DND-41 (cell line): ENCODE measurements at regions not wholly inside any gene's neighbourhood (a gene's known extent, or its start where the extent isn't known, plus 50 kb on each side); places are given as distances from the start of the nearest gene placed in this dataset.

ENCODE experiments used
- ATAC-seq: fragments of 200-7000 bp; cut with Tn5 transposase; 3 replicates; pipeline ENCODE4 v1.9.1; 2021; ENCODE audit warnings: low read depth; ENCODE audit not compliant: insufficient read depth
- DNase-seq: peaks from one replicate; pipeline ENCODE4 v3.0.0-alpha.2; 2020
- H2AFZ ChIP-seq: 2 replicates; pipeline ENCODE4 v1.6.0; 2012; ENCODE audit warnings: low read depth, low read length
- H3K27ac ChIP-seq: 2 replicates; pipeline ENCODE4 v1.5.1; 2012; ENCODE audit warnings: low read length, inconsistent platforms
- H3K27me3 ChIP-seq: fragments of 200-600 bp; sonication (generic); 2 replicates; pipeline ENCODE4 v1.6.0; 2012; ENCODE audit warnings: low read length, mild to moderate bottlenecking, inconsistent platforms; ENCODE audit not compliant: insufficient read depth, poor library complexity
- H3K36me3 ChIP-seq: 2 replicates; pipeline ENCODE4 v1.5.1; 2012; ENCODE audit warnings: low read length, inconsistent platforms; ENCODE audit not compliant: insufficient read depth
- H3K4me1 ChIP-seq: 2 replicates; pipeline ENCODE4 v1.5.1; 2012; ENCODE audit warnings: mild to moderate bottlenecking, low read length; ENCODE audit not compliant: insufficient read depth
- H3K4me2 ChIP-seq: 2 replicates; pipeline ENCODE4 v1.6.0; 2012; ENCODE audit warnings: mild to moderate bottlenecking, moderate library complexity, low read length, inconsistent platforms; ENCODE audit not compliant: insufficient read depth
- H3K4me3 ChIP-seq, 2 experiments: fragments of 200-600 bp in 1 of 2; shearing (Covaris generic) in 1 of 2; 2 replicates each; pipeline ENCODE4 v1.5.1; 2012 to 2016; ENCODE audit warnings: inconsistent platforms in 2 of 2, low read length in 2 of 2, mild to moderate bottlenecking in 2 of 2, low read depth in 1 of 2, moderate library complexity in 1 of 2
- H3K79me2 ChIP-seq: 2 replicates; pipeline ENCODE4 v1.6.0; 2012; ENCODE audit warnings: low read length, inconsistent platforms; ENCODE audit not compliant: insufficient read depth
- H3K9ac ChIP-seq: 2 replicates; pipeline ENCODE4 v1.6.0; 2012; ENCODE audit warnings: low read depth, mild to moderate bottlenecking, inconsistent platforms, low read length, moderate library complexity
- H3K9me3 ChIP-seq: 2 replicates; pipeline ENCODE4 v1.5.1; 2012; ENCODE audit warnings: low read length, moderate library complexity, mild to moderate bottlenecking, inconsistent platforms; ENCODE audit not compliant: insufficient read depth, severe bottlenecking
- H4K20me1 ChIP-seq: 2 replicates; pipeline ENCODE4 v1.6.0; 2012; ENCODE audit warnings: low read length; ENCODE audit not compliant: insufficient read depth
- CTCF ChIP-seq: IDR thresholded peaks from 2 replicates; pipeline ENCODE4 v1.5.1; 2012; ENCODE audit warnings: borderline replicate concordance, low read length, moderate library complexity, mild to moderate bottlenecking; ENCODE audit not compliant: poor library complexity, severe bottlenecking; ENCODE audit errors: extremely low read depth
- EZH2 ChIP-seq: IDR thresholded peaks from 3 replicates; pipeline ENCODE4 v1.6.1; 2012; ENCODE audit warnings: borderline replicate concordance, low read depth, mild to moderate bottlenecking, moderate library complexity, low read length, inconsistent platforms; ENCODE audit not compliant: severe bottlenecking

- H3K27ac ChIP-seq, result no peak overlapping the region
- DNase-seq, result no peak
- H3K9ac ChIP-seq, result no peak overlapping the region
- no peaks in the 10 kb centered on the region for H3K79me2 ChIP-seq
- no peak overlapping the region for H3K4me3 ChIP-seq
- no peak for TF ChIP-seq EZH2
- no peak for TF ChIP-seq CTCF
- H4K20me1 ChIP-seq, result no peaks in the 10 kb centered on the region
- H2AFZ ChIP-seq, result no peak overlapping the region
- H3K4me1 ChIP-seq, result no peaks in the 10 kb centered on the region
- no peaks in the 10 kb centered on the region for H3K36me3 ChIP-seq
- no peak overlapping the region for H3K4me2 ChIP-seq
- no peaks in the 10 kb centered on the region for H3K9me3 ChIP-seq
- no peak for ATAC-seq
- H3K27me3 ChIP-seq, result no peaks in the 10 kb centered on the region
These were observed 237.4 kb downstream of the CYP26B1 start for GRCh38 chr2:71910277-71910676.

- Histone ChIP-seq H2AFZ (no peak overlapping the region), H3K4me1 (no peaks in the 10 kb centered on the region), H3K4me2 (no peak overlapping the region), H3K36me3 (no peaks in the 10 kb centered on the region), H4K20me1 (no peaks in the 10 kb centered on the region), H3K4me3 (no peak overlapping the region), H3K79me2 (no peaks in the 10 kb centered on the region), H3K9ac (no peak overlapping the region), H3K9me3 (no peaks in the 10 kb centered on the region), H3K27ac (no peak overlapping the region), H3K27me3 (no peaks in the 10 kb centered on the region)
- DNase-seq (no peak), ATAC-seq (no peak)
- no peak for TF ChIP-seq EZH2
- TF ChIP-seq CTCF, result no peak
These were observed 238.9 kb downstream of the CYP26B1 start for GRCh38 chr2:71908798-71909197.

DNA sequence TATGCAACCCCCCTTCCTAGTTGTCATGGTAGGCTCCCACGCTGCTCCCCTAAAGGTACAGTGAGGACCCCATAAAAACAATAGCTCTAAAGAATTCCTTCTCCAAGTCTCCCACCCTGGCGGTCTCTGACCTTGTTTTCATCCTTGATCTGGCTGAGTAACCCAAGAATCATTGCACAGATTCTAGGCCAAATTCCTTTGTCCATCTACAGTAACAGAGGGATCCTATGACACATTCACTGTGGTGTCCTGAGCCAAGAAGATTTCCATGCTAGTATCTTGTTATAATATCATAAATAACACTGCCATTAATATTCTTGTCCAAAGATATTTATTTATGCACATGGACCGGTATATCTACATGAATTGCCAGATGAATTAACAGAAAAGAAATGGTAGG, 240.2 kb downstream of the CYP26B1 start:
- TF ChIP-seq EZH2, result no peak
- no peak for TF ChIP-seq CTCF
- ATAC-seq, result no peak
- H3K4me3 ChIP-seq, result no peak overlapping the region
- no peak overlapping the region for H2AFZ ChIP-seq
- no peak overlapping the region for H3K9ac ChIP-seq
- no peaks in the 10 kb centered on the region for H3K36me3 ChIP-seq
- no peaks in the 10 kb centered on the region for H3K27me3 ChIP-seq
- H3K9me3 ChIP-seq, result no peaks in the 10 kb centered on the region
- no peaks in the 10 kb centered on the region for H4K20me1 ChIP-seq
- H3K4me1 ChIP-seq, result no peaks in the 10 kb centered on the region
- H3K4me2 ChIP-seq, result no peak overlapping the region
- H3K27ac ChIP-seq, result no peak overlapping the region
- DNase-seq, result no peak
- no peaks in the 10 kb centered on the region for H3K79me2 ChIP-seq
